ENCODE measurements at regions not wholly inside any gene's neighbourhood (a gene's known extent, or its start where the extent isn't known, plus 50 kb on each side); places are given as distances from the start of the nearest gene placed in this dataset.
A peak's percentile ranks its signal among the peaks of the same experiment; 100 is the strongest.
"Not testable (repeated sequence)": the region's sequence is repeated elsewhere in the genome, so short reads cannot be mapped to it uniquely, and the experiment has no call there.

- DNase-seq (ENCODE audit: low spot score) = no peak
- in situ Hi-C loops (cut with HindIII; ENCODE audit: low sequenced_read_pairs) = no loop called here
Measured at GRCh38 chrY:7996726-7997125, 1085.2 kb upstream of the AMELY start.

GRCh38 chrY:7994781-7995180 lies 1083.2 kb upstream of the AMELY start:
- DNase-seq (ENCODE audit: low spot score); in situ Hi-C loops (cut with HindIII; ENCODE audit: low sequenced_read_pairs): not testable (repeated sequence)

GRCh38 chrY:7979770-7980169 lies 1068.2 kb upstream of the AMELY start:
- in situ Hi-C loops (cut with HindIII; ENCODE audit: low sequenced_read_pairs) = no loop called here
- no peak for DNase-seq (ENCODE audit: low spot score)

GRCh38 chrY:7977301-7977700 lies 1065.7 kb upstream of the AMELY start:
- DNase-seq (ENCODE audit: low spot score) = no peak
- in situ Hi-C loops (cut with HindIII; ENCODE audit: low sequenced_read_pairs) = no loop called here

- in situ Hi-C loops (cut with HindIII; ENCODE audit: low sequenced_read_pairs) = no loop called here
- no peak for DNase-seq (ENCODE audit: low spot score)
Measured at GRCh38 chrY:7968293-7968692, 1056.7 kb upstream of the AMELY start.

GRCh38 chrY:7966916-7967315 lies 1055.4 kb upstream of the AMELY start:
- DNase-seq (ENCODE audit: low spot score) = no peak
- in situ Hi-C loops (cut with HindIII; ENCODE audit: low sequenced_read_pairs) = no loop called here

GRCh38 chrY:7963393-7963792 lies 1051.8 kb upstream of the AMELY start:
- DNase-seq (ENCODE audit: low spot score) = no peak
- in situ Hi-C loops (cut with HindIII; ENCODE audit: low sequenced_read_pairs) = no loop called here

GRCh38 chrY:7962350-7962749 lies 1050.8 kb upstream of the AMELY start:
- in situ Hi-C loops (cut with HindIII; ENCODE audit: low sequenced_read_pairs) = no loop called here
- DNase-seq (ENCODE audit: low spot score) = peak; percentile 73

GRCh38 chrY:7961811-7962210 lies 1050.3 kb upstream of the AMELY start:
- DNase-seq (ENCODE audit: low spot score) = no peak
- in situ Hi-C loops (cut with HindIII; ENCODE audit: low sequenced_read_pairs) = no loop called here

- no peak for DNase-seq (ENCODE audit: low spot score)
- in situ Hi-C loops (cut with HindIII; ENCODE audit: low sequenced_read_pairs) = no loop called here
Measured at GRCh38 chrY:7957773-7958172, 1046.2 kb upstream of the AMELY start.

GRCh38 chrY:7951187-7951852 lies 1039.8 kb upstream of the AMELY start:
- in situ Hi-C loops (cut with HindIII; ENCODE audit: low sequenced_read_pairs) = no loop called here
- DNase-seq (ENCODE audit: low spot score) = no peak

GRCh38 chrY:7944135-7944534 lies 1032.6 kb upstream of the AMELY start:
- no peak for DNase-seq (ENCODE audit: low spot score)
- in situ Hi-C loops (cut with HindIII; ENCODE audit: low sequenced_read_pairs) = no loop called here

GRCh38 chrY:7942711-7943110 lies 1031.2 kb upstream of the AMELY start:
- in situ Hi-C loops (cut with HindIII; ENCODE audit: low sequenced_read_pairs) = no loop called here
- DNase-seq (ENCODE audit: low spot score) = no peak

GRCh38 chrY:7941856-7942255 lies 1030.3 kb upstream of the AMELY start:
- no peak for DNase-seq (ENCODE audit: low spot score)
- in situ Hi-C loops (cut with HindIII; ENCODE audit: low sequenced_read_pairs) = no loop called here

GRCh38 chrY:7938982-7939718 lies 1027.6 kb upstream of the AMELY start:
- in situ Hi-C loops (cut with HindIII; ENCODE audit: low sequenced_read_pairs) = no loop called here
- no peak for DNase-seq (ENCODE audit: low spot score)

- DNase-seq (ENCODE audit: low spot score) = no peak
- in situ Hi-C loops (cut with HindIII; ENCODE audit: low sequenced_read_pairs) = no loop called here
Measured at GRCh38 chrY:7936831-7937230, 1025.3 kb upstream of the AMELY start.

- in situ Hi-C loops (cut with HindIII; ENCODE audit: low sequenced_read_pairs) = no loop called here
- DNase-seq (ENCODE audit: low spot score) = no peak
Measured at GRCh38 chrY:7936046-7936445, 1024.5 kb upstream of the AMELY start.

- in situ Hi-C loops (cut with HindIII; ENCODE audit: low sequenced_read_pairs) = no loop called here
- DNase-seq (ENCODE audit: low spot score) = no peak
Measured at GRCh38 chrY:7935606-7936005, 1024.1 kb upstream of the AMELY start.

GRCh38 chrY:7932424-7932823 lies 1020.9 kb upstream of the AMELY start:
- in situ Hi-C loops (cut with HindIII; ENCODE audit: low sequenced_read_pairs) = no loop called here
- DNase-seq (ENCODE audit: low spot score) = no peak

GRCh38 chrY:7929866-7930265 lies 1018.3 kb upstream of the AMELY start:
- no peak for DNase-seq (ENCODE audit: low spot score)
- in situ Hi-C loops (cut with HindIII; ENCODE audit: low sequenced_read_pairs) = no loop called here

- in situ Hi-C loops (cut with HindIII; ENCODE audit: low sequenced_read_pairs) = no loop called here
- no peak for DNase-seq (ENCODE audit: low spot score)
Measured at GRCh38 chrY:7924059-7924458, 1012.5 kb upstream of the AMELY start.

Measured in G401 (cell line).